ENCODE measurements at regions not wholly inside any gene's neighbourhood (a gene's known extent, or its start where the extent isn't known, plus 50 kb on each side); places are given as distances from the start of the nearest gene placed in this dataset.

DNA sequence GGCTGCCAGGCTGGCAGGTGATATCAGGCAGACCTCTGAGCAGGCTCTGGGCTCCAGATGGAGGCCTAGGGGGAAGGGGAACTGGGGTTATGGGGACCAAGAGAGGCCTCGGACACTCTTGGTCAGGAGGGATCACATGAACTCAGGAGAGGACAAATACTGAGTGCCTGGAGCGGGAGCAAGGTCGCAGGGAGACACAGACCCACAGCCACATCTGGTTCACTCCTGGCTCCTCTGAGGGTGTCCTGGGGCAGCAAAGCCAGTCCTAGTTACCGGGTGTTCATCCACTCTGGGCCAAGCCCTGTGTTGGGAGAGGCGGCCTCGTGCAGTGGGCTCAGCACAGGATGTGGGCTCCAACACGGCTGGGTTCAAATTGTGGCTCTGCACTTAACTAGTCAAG lies 239.0 kb downstream of the PTPRU start:
- in situ Hi-C loops (cut with HindIII; ENCODE audit: low pct_unique_long_range_greater_than_20kb, low sequenced_read_pairs) = no loop called here
- no peak for TF ChIP-seq JUND (IDR thresholded peaks at IDR 0.05; ENCODE audit: low read depth)
- no peak for DNase-seq (ENCODE audit: low read depth in 1 of 2, low spot score in 1 of 2)

DNA sequence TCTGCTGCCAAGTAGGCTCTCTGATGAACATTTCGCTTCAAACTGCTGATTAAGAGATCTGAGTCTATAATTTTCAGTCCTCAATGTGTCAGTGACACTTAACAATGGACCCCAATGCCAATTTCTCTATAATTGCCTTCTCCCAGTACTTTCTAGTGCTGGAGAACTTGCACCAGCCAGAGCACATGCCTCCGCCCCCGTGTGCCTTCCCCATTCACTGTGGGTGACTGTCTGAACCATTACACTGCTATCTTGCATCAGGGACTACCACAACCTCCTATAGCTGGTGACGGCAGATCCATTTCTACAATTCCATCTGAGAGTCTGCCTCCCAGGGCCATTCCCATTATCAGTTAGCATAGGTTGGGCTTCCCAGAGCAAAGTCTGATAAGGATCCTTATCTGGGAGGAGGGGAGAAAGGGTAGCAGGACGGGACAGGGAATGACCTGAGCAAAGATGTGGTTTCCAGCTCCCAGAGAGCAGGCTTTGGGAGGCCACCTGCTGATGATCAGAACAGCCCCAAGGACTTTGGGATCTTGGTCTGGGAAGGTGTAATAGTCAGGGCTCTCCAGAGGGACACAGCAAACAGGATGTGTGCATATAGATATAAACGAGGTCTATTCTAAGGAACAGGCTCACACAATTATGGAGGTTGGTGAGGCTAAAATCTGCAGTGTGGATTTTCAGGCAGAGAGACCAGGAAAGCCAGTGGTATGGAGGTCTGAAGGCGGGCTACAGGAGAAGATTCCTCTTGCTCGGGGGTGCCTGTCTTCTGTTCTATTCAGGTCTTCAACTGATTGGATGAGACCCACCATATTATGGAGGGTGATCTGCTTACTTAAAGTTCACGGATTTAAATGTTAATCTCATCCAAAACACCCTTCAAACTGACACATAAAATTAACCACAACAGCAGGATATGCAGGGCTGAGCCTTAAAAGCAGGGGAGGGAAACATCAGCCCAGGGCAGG lies 238.2 kb downstream of the PTPRU start:
- DNase-seq (ENCODE audit: low read depth in 1 of 2, low spot score in 1 of 2) = no peak
- in situ Hi-C loops (cut with HindIII; ENCODE audit: low pct_unique_long_range_greater_than_20kb, low sequenced_read_pairs) = no loop called here
- no peak for TF ChIP-seq JUND (IDR thresholded peaks at IDR 0.05; ENCODE audit: low read depth)

DNA sequence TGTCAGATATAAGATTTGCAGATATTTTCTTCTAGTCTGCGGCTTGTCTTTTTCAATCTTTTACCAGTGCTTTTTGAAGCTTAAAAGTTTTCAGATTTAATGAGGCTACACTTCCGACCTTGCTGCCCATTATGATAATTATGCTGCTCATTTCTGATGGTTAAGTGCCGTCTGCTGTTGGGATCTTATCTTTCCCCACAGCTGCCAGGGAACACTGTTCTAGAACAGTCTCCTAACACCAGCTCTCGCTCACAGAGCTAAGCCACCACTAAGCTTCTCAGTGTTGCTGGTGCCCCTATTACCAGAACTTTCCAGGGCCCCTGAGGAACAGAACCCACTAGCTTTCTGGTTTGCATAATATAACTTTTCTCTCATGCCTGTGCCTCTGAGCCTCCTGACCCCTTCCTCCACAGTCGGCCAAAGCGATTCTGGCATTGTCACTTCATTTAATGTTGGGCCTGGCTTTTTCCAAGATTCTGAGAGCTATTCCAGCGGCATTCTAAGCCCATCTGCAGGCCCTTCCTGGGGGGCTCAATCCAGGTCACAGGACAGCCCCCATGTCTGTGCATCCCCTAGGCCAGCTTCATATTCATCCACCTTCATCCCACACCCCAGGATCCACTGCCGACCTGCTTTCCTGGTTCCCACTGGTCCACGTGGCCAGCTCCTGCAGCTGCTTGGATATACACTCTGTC lies 237.0 kb downstream of the PTPRU start:
- in situ Hi-C loops (cut with HindIII; ENCODE audit: low pct_unique_long_range_greater_than_20kb, low sequenced_read_pairs) = no loop called here
- no peak for DNase-seq (ENCODE audit: low read depth in 1 of 2, low spot score in 1 of 2)
- TF ChIP-seq JUND (IDR thresholded peaks at IDR 0.05; ENCODE audit: low read depth) = no peak

DNA sequence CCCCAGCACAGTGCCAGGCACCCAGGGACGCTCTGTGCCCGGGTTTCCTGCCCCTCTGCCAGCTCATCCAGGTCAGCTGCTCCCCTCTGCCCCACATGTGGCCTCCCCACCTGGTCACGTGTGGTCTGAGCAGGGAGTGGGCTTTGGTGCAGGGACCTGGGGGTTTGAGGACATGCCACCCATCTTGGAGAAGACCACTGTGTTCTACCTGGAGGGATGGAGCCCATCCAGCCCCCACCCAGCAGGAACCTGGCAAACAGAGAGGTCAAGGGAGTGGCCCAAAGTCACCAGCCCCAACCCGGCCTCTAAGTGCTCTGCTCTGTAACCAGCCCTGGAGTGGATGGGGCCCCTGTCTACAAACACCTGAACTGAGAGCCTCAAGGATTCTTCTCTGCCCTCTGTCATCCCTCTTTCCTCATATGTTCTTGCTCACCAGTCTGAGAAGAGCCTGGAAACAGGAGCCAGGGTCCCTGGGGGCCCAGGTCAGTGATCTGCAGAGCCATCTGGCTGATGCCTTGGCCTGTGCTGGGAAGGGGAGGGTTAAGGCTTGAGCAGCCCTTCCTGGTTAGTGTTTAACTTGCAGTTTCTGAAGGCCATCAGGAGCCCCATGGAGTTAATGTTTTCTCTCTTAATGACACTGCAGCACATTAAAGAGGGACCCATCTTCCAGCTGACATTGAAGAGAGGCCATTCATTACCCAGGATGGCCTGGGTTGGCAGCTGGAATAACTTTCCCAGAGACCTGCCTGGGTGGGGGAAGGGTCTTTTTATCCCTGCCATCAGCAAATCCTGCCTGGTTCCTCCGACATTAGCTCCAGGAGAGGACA lies 235.4 kb downstream of the PTPRU start:
- TF ChIP-seq JUND (IDR thresholded peaks at IDR 0.05; ENCODE audit: low read depth) = no peak
- in situ Hi-C loops (cut with HindIII; ENCODE audit: low pct_unique_long_range_greater_than_20kb, low sequenced_read_pairs) = no loop called here
- no peak for DNase-seq (ENCODE audit: low read depth in 1 of 2, low spot score in 1 of 2)

DNA sequence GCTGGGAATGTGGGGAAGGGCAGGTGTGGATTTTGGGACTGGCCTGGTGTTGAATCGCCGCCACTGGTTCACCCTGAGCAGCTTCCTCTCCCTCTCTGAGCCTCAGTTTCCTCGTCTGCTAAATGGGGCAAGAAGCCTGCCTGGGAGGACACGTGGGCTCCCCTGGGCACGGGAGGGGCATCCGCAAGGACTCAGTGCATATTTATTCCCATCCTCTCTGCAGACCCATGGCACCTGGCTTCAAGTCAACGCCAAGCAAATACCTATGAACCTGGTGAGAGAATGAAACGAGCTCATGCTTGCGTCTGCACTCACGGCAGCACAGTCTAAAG lies 234.4 kb downstream of the PTPRU start:
- TF ChIP-seq JUND (IDR thresholded peaks at IDR 0.05; ENCODE audit: low read depth) = no peak
- in situ Hi-C loops (cut with HindIII; ENCODE audit: low pct_unique_long_range_greater_than_20kb, low sequenced_read_pairs) = no loop called here
- no peak for DNase-seq (ENCODE audit: low read depth in 1 of 2, low spot score in 1 of 2)

DNA sequence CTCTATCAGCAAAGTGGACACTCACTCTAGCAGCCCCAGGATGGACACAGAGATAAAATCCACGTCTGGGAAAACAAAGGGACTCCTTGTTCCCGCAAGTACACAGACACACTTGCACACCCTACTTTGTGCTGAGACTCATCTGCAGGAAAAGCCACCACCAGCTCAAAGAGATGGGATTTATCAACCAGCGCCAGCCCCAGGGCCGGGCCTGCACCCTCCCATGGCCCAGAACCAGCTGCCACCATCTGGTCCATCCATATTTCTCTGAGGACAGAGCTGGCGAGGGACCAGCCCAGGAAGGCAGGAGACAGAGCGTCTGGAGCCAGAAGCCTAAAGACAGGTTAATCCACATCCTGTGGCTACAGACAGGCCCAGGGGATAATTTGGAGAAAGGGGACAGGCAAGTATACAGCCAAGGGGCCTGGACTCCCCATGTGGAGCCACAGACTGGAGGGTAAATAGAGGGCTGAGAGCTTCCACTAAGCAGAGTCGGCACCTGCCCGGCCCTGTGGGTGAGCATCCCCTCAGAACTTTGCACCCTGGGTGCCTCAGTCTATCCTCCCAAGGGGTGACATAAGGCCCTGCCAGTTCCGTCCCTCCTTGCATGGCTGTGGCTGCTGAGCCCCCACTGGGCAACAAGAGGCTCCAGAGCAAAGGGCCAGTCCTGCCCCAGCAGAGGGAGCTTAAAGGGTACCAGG lies 233.9 kb downstream of the PTPRU start:
- in situ Hi-C loops (cut with HindIII; ENCODE audit: low pct_unique_long_range_greater_than_20kb, low sequenced_read_pairs) = no loop called here
- DNase-seq (ENCODE audit: low read depth in 1 of 2, low spot score in 1 of 2) = no peak
- no peak for TF ChIP-seq JUND (IDR thresholded peaks at IDR 0.05; ENCODE audit: low read depth)

DNA sequence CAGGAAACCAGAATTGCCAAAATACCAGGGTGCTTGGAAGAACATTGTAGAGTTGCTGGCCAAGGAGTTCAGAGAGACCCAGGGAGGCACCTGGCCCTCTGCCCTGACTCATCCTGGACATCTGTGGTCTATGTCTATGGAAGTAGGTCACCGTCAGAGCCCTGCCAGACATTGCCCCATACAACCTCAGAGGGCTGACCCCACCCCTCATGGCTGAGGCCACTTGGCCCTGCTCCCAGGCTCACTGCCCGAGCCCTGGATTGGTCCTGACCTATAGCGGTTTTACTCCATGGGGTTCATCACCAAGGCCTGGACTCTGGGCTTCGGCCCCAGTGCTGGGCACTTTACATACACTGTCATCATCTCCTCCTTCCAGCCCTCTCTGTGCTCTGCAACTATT lies 233.1 kb downstream of the PTPRU start:
- in situ Hi-C loops (cut with HindIII; ENCODE audit: low pct_unique_long_range_greater_than_20kb, low sequenced_read_pairs) = no loop called here
- no peak for DNase-seq (ENCODE audit: low read depth in 1 of 2, low spot score in 1 of 2)
- TF ChIP-seq JUND (IDR thresholded peaks at IDR 0.05; ENCODE audit: low read depth) = no peak

DNA sequence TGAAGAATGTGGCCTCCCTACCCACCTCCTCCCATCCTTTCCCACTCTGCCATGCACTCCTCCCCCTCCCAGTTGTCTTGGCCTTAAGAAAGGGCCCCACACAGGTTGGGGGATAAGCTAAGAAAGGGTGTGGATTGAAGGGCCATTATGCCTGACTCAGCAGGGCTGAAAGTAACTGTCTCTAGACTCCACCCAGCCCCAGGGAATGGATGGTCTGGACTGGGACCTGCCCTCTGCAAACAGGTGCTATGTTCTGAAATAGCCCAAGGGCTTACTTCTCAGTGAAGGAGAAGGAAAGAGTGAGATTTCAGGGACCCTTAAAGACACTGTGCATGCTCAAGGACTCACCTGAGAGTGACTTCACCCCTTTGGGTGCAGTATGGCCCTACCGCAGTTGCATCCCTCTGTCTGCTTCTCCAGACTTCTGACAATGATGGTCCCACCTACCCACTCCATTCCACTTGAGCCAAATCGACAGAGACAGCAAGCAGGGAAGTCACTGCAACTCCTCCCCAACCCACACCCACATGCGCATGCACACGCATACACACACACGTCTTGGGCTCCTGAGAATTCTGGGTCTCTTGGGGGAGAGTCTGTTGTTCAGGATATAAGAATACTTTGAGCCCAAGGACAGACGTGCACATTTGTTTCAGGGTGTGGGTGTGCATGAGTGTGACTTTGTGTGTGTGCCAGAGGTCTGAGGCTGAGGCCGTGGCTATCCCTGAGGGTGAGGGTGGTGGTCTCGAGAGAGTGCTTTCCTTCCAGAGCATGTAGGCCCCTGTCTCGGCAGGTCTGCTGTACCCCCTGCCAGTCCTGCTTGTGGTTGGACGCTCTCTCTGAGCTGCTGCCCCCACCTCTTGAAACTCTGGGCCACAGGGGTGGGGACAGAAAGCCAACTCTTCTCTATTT lies 231.9 kb downstream of the PTPRU start:
- in situ Hi-C loops (cut with HindIII; ENCODE audit: low pct_unique_long_range_greater_than_20kb, low sequenced_read_pairs) = no loop called here
- no peak for TF ChIP-seq JUND (IDR thresholded peaks at IDR 0.05; ENCODE audit: low read depth)
- DNase-seq (ENCODE audit: low read depth in 1 of 2, low spot score in 1 of 2) = no peak

DNA sequence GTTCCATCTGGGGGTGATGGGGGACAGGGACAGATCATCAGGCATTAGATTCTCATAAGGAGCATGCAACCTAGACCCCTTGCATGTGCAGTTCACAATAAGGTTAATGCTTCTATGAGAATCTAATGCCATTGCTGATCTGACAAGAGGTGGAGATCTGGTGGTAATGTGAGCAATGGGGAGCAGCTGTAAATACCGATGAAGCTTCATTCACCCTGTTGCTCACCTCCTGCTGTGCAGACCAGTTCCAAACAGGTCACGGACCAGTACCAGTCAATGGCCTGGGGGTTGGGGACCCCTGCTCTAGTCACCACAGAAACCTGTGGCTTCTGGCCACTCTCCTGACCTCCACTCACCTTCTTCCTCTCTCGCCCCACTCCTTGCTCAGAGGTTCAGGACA lies 229.9 kb downstream of the PTPRU start:
- no peak for DNase-seq (ENCODE audit: low read depth in 1 of 2, low spot score in 1 of 2)
- in situ Hi-C loops (cut with HindIII; ENCODE audit: low pct_unique_long_range_greater_than_20kb, low sequenced_read_pairs) = no loop called here
- no peak for TF ChIP-seq JUND (IDR thresholded peaks at IDR 0.05; ENCODE audit: low read depth)

DNA sequence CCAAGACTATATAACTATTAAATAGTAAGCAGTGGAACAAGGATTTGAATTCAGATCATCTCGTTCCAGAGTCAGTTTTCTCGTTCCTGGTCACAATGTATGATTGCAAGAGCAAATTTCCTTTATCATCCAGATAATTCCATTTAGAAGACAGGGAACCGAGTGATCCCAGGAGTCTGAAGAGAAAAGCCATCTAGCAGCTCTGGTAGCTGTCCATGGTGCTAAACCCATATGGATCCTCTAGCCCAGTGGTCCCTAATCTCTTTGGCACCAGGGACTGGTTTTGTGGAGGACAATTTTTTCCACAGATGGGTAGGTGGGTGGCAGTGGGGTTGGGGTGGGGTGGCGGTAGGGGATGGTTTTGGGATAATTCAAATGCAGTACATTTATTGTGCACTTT lies 229.4 kb downstream of the PTPRU start:
- peak; percentile 22 to 53 for DNase-seq (ENCODE audit: low read depth in 1 of 2, low spot score in 1 of 2)
- in situ Hi-C loops (cut with HindIII; ENCODE audit: low pct_unique_long_range_greater_than_20kb, low sequenced_read_pairs) = no loop called here
- TF ChIP-seq JUND (IDR thresholded peaks at IDR 0.05; ENCODE audit: low read depth) = no peak

DNA sequence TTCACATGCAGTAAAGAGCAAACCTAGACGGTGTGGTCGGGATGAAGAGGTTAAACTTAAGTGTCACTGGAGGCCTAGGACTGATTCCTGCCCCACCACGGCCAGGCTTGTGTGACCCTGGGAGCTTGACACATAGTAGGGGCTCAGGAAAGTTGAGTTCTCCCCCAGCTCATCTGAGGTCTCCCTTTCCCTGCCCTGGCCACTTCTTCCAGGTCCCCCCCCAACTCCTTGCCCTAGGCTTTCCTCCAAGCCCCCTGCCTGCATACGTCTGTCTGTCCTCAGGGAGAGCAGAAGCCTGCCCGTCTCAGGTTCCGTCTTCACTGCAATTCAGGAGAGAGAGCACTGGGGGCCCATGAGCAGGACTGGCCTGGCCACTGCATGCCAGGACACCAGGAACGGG lies 225.8 kb downstream of the PTPRU start:
- TF ChIP-seq JUND (IDR thresholded peaks at IDR 0.05; ENCODE audit: low read depth) = no peak
- in situ Hi-C loops (cut with HindIII; ENCODE audit: low pct_unique_long_range_greater_than_20kb, low sequenced_read_pairs) = no loop called here
- no peak for DNase-seq (ENCODE audit: low read depth in 1 of 2, low spot score in 1 of 2)

Measured in T47D (cell line).